Gastroesophageal sphincter (tissue), 4 donors: ENCODE measurements at regions not wholly inside any gene's neighbourhood (a gene's known extent, or its start where the extent isn't known, plus 50 kb on each side); places are given as distances from the start of the nearest gene placed in this dataset.
"Not testable (repeated sequence)": the region's sequence is repeated elsewhere in the genome, so short reads cannot be mapped to it uniquely, and the experiment has no call there.

Experiments used
- ATAC-seq: fragments of 150-250 bp; one replicate; pipeline ENCODE4 v1.9.1; 2016; ENCODE audit warnings: mild to moderate bottlenecking, moderate library complexity
- H3K27ac ChIP-seq, 4 donors: fragments of 200-600 bp; sonication (generic) in 3 of 4; 1 replicate in 3 of 4; 2 replicates in 1 of 4; pipeline ENCODE4 v1.5.1; 2016 to 2019
- H3K27me3 ChIP-seq: fragments of 200-600 bp; sonication (generic); one replicate; pipeline ENCODE4 v1.5.1; 2019
- H3K36me3 ChIP-seq, 2 donors: fragments of 200-600 bp; sonication (generic); one replicate each; pipeline ENCODE4 v1.5.1; 2019; ENCODE audit warnings: control low read depth in 1 of 2
- H3K4me1 ChIP-seq, 3 donors: fragments of 200-600 bp; sonication (generic); 1 replicate in 2 of 3; 2 replicates in 1 of 3; pipeline ENCODE4 v1.5.1; 2016 to 2019; ENCODE audit warnings: control low read depth in 2 of 3
- H3K4me3 ChIP-seq, 2 donors: fragments of 200-600 bp; sonication (generic); one replicate each; pipeline ENCODE4 v1.5.1; 2019; ENCODE audit warnings: mild to moderate bottlenecking in 1 of 2, moderate library complexity in 1 of 2
- H3K9me3 ChIP-seq, 3 donors: fragments of 200-600 bp; sonication (generic); one replicate each; pipeline ENCODE4 v1.5.1; 2017 to 2019; ENCODE audit warnings: control low read depth in 2 of 3
- CTCF ChIP-seq, 4 experiments: fragments of 200-600 bp in 2 of 4; fragments of 450-650 bp in 2 of 4; sonication (generic) in 1 of 4; IDR thresholded peaks; one replicate each; pipeline ENCODE4 v1.5.1; 2017 to 2019; ENCODE audit warnings: antibody characterized with exemption in 4 of 4, mild to moderate bottlenecking in 2 of 4, moderate library complexity in 2 of 4
- EP300 ChIP-seq: sonication (generic); formaldehyde crosslinking; IDR thresholded peaks from one replicate; pipeline ENCODE4 v1.6.1; 2017; ENCODE audit warnings: antibody characterized with exemption, mild to moderate bottlenecking
- POLR2A ChIP-seq, 2 donors: fragments of 450-650 bp; IDR thresholded peaks; one replicate each; pipeline ENCODE4 v1.6.1; 2017; ENCODE audit warnings: antibody characterized with exemption in 2 of 2, mild to moderate bottlenecking in 2 of 2, moderate library complexity in 1 of 2
- POLR2AphosphoS5 ChIP-seq: sonication (generic); formaldehyde crosslinking; IDR thresholded peaks from one replicate; pipeline ENCODE4 v1.6.1; 2017; ENCODE audit warnings: antibody characterized with exemption
- WGBS, 2 donors: methylation state at CpG; one replicate each; pipeline ENCODE4 v1.1.5; 2018; ENCODE audit warnings: low coverage in 1 of 2; 5-methylcytosine and 5-hydroxymethylcytosine counted together

GRCh38 chr11:10955616-10956015 is 97.8 kb upstream of the ZBED5 start:
- ATAC-seq: no peak
- 67 to 69% methylated on average over 1 of the region's 1 CpG for WGBS, 2 donors
- Histone ChIP-seq H3K9me3 (peaks cover 0 to 6% (median 0%) of the 10 kb centered on the region in 3 donors), H3K27me3 (no peaks in the 10 kb centered on the region), H3K4me3 (no peak overlapping the region), H3K36me3 (no peaks in the 10 kb centered on the region), H3K27ac (no peak overlapping the region), H3K4me1 (no peaks in the 10 kb centered on the region)
- no peak for TF ChIP-seq EP300

GRCh38 chr11:10954184-10954583 is 96.3 kb upstream of the ZBED5 start:
- WGBS, 2 donors: 75 to 81% methylated on average over 3 of the region's 3 CpGs
- no peak for ATAC-seq
- no peaks in the 10 kb centered on the region for H3K27me3 ChIP-seq
- no peak overlapping the region for H3K4me3 ChIP-seq
- no peaks in the 10 kb centered on the region for H3K4me1 ChIP-seq
- no peak for TF ChIP-seq EP300
- no peak for TF ChIP-seq CTCF (IDR thresholded peaks at IDR 0.05)
- no peak for TF ChIP-seq POLR2AphosphoS5
- TF ChIP-seq POLR2A (IDR thresholded peaks at IDR 0.05): no peak
- H3K27ac ChIP-seq: no peak overlapping the region
- H3K9me3 ChIP-seq: peaks cover 0 to 6% (median 0%) of the 10 kb centered on the region in 3 donors
- no peaks in the 10 kb centered on the region for H3K36me3 ChIP-seq

- TF ChIP-seq POLR2A (IDR thresholded peaks at IDR 0.05): no peak
- TF ChIP-seq POLR2AphosphoS5: no peak
- no peak for TF ChIP-seq EP300
- no peak for TF ChIP-seq CTCF (IDR thresholded peaks at IDR 0.05)
- Histone ChIP-seq H3K4me3 (no peak overlapping the region), H3K36me3 (no peaks in the 10 kb centered on the region), H3K4me1 (no peaks in the 10 kb centered on the region), H3K9me3 (no peaks in the 10 kb centered on the region), H3K27me3 (no peaks in the 10 kb centered on the region), H3K27ac (no peak overlapping the region)
- 50% methylated on average over 1 of the region's 1 CpG; no CpG with 5 or more reads in 1 of the 2 donors for WGBS, 2 donors
- ATAC-seq: no peak
These were observed 95.0 kb upstream of the ZBED5 start for GRCh38 chr11:10952872-10953271.

GRCh38 chr11:10947935-10948334 is 90.1 kb upstream of the ZBED5 start:
- WGBS, 2 donors: 70% methylated on average over 1 of the region's 1 CpG; no CpG with 5 or more reads in 1 of the 2 donors
- not testable (repeated sequence) for H3K27ac ChIP-seq, H3K27me3 ChIP-seq, H3K36me3 ChIP-seq, H3K9me3 ChIP-seq, ATAC-seq, H3K4me3 ChIP-seq
- peaks cover 0 to 23% (median 2%) of the 10 kb centered on the region in 3 donors for H3K4me1 ChIP-seq

GRCh38 chr11:10946072-10946471 is 88.2 kb upstream of the ZBED5 start:
- Histone ChIP-seq H3K9me3 (no peaks in the 10 kb centered on the region), H3K27ac (no peak overlapping the region), H3K27me3 (no peaks in the 10 kb centered on the region), H3K4me1 (peaks cover 0 to 23% (median 2%) of the 10 kb centered on the region in 3 donors), H3K36me3 (no peaks in the 10 kb centered on the region), H3K4me3 (no peak overlapping the region)
- TF ChIP-seq CTCF (IDR thresholded peaks at IDR 0.05): no peak
- no peak for TF ChIP-seq EP300
- no peak for TF ChIP-seq POLR2AphosphoS5
- no peak for TF ChIP-seq POLR2A (IDR thresholded peaks at IDR 0.05)
- ATAC-seq: no peak
- 33 to 71% methylated on average over 1 of the region's 1 CpG for WGBS, 2 donors

GRCh38 chr11:10945196-10945595 is 87.3 kb upstream of the ZBED5 start:
- Histone ChIP-seq H3K4me3 (no peak overlapping the region), H3K27me3 (no peaks in the 10 kb centered on the region), H3K27ac (no peak overlapping the region), H3K4me1 (peaks cover 0 to 23% (median 2%) of the 10 kb centered on the region in 3 donors), H3K36me3 (no peaks in the 10 kb centered on the region), H3K9me3 (no peaks in the 10 kb centered on the region)
- WGBS, 2 donors: 17 to 18% methylated on average over 2 of the region's 2 CpGs
- TF ChIP-seq POLR2A (IDR thresholded peaks at IDR 0.05) (no peak), CTCF (IDR thresholded peaks at IDR 0.05) (no peak), EP300 (no peak), POLR2AphosphoS5 (no peak)
- ATAC-seq: no peak
